HS-5 (cell line): ENCODE measurements at regions not wholly inside any gene's neighbourhood (a gene's known extent, or its start where the extent isn't known, plus 50 kb on each side); places are given as distances from the start of the nearest gene placed in this dataset.

Source experiments
- DNase-seq: peaks from one replicate; pipeline ENCODE4 v3.0.0-alpha.2; 2012; ENCODE audit warnings: low read depth

DNA sequence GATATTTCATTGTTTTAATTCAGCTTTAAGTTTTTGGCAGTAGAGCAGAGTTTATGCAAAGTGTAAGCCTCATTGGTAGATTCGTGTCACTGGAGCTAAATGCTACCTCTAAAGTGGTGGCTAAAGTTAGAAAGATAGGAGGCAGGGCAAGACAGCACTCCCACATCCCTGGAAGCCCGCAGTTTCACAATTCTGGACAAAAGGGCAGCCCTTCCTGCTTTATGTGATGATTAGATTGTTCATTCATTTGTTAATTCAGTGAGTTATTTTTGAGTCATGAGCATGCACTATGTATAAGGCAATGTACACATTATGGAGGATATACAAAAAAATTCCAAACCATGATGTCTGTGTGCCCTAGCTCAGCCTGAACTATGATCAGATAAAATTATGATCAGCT, 52.1 kb upstream of the EIF3M start:
- peak; percentile 56 for DNase-seq

GRCh38 chr11:32529994-32530588, 53.5 kb upstream of the EIF3M start:
- DNase-seq = no peak

- no peak for DNase-seq
Measured at GRCh38 chr11:32527261-32528175, 56.1 kb upstream of the EIF3M start.

GRCh38 chr11:32526760-32527159, 56.9 kb upstream of the EIF3M start:
- DNase-seq = no peak

- DNase-seq = no peak
Measured at GRCh38 chr11:32511926-32512325, 71.7 kb upstream of the EIF3M start.

DNA sequence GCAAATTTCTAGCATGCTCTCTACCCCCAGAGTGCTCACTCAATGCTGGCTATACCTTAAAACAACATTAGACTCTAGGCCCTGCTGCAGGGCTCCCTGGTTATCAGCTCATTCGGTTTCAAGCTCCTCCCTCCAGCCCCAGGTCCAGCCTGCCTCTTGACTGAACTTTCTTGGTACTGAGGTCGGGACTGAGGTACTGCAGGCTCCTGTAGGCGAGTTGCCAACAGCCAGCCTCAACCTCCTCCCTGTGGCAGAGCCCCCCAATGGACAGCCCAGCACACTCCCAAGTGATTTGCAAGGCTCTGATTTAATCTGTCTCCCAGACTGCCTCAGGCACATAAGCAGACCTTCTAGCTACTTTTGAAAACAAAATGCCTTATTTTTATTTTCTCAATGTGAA, 73.6 kb upstream of the EIF3M start:
- no peak for DNase-seq

- DNase-seq = no peak
Measured at GRCh38 chr11:32508780-32509179, 73.4 kb upstream of the WT1 start.

DNA sequence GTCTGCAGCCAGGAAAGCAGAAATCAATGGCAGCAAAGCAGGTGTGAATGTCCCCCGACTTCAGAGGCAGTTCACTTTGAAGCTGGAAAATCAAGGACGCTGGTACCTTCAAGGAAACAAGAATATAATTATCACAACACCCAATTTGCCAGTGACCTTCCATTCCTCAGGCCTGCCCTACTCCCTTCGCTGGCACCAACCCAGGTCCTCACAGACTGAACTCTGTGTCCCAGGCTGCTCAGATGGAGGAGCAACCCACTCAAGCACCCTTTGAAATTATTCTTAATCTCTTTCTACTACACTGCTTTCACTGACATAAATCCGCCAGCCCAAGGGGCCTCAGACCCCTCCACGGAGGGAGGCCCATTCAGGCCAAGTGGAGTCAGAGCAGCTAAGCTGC, 64.7 kb upstream of the WT1 start:
- no peak for DNase-seq

DNA sequence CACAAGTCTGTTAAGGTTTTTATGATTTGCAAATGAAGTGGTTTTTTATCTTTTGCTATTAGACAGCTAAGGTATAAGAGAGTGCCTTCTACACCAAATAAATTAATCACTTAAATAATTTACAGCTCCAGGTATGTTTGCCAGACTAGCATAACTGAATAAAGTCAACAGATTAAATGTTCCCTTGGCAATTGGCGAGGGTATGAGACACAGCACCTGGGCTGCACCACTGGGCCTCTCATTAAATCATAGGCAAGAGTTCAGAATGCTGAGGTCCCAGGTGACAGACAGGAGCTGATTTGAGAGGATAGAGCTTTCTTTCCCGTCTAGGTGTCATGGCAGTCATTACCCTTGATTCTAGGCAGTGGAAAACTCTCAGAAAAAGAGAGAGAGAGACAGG, 62.6 kb upstream of the WT1 start:
- no peak for DNase-seq

DNA sequence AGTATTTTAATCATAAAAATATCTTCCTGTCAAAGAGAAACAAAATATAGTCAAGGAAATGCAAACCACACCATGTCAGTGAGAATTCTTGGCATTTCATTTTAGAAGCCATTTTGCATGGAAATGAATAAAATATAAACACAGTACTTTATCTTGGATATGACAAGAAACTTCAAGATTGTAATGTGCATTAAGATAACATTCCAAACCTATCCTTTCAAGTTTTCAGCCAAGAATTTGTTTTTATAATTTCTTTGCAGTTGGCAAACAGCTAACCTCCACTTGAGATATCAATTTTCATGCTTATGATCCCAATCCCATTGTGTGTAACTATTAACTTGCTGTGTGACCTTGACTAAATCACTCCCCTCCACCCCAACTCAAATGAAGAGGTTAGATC, 59.3 kb upstream of the WT1 start:
- DNase-seq = no peak

GRCh38 chr11:32489464-32489863, 54.1 kb upstream of the WT1 start:
- no peak for DNase-seq

- no peak for DNase-seq
Measured at GRCh38 chr11:32487270-32487669, 51.9 kb upstream of the WT1 start.

- no peak for DNase-seq
Measured at GRCh38 chr11:32485733-32486132, 50.4 kb upstream of the WT1 start.
